Embryonic facial prominence (tissue), 1 donor: ENCODE measurements at regions not wholly inside any gene's neighbourhood (a gene's known extent, or its start where the extent isn't known, plus 50 kb on each side); places are given as distances from the start of the nearest gene placed in this dataset.

Source experiments
- DNase-seq: peaks from one replicate; pipeline ENCODE4 v3.0.0-alpha.2; 2016; ENCODE audit errors: extremely low spot score

- no peak for DNase-seq
Observed at GRCh38 chr2:128748835-128749605, 430.4 kb upstream of the HS6ST1 start.

- no peak for DNase-seq
Observed at GRCh38 chr2:128750328-128751165, 431.9 kb upstream of the HS6ST1 start.

- DNase-seq = no peak
Observed at GRCh38 chr2:128751746-128752145, 433.1 kb upstream of the HS6ST1 start.

GRCh38 chr2:128752691-128753263, 434.1 kb upstream of the HS6ST1 start:
- DNase-seq = no peak

GRCh38 chr2:128753321-128753720, 434.7 kb upstream of the HS6ST1 start:
- no peak for DNase-seq

- no peak for DNase-seq
Observed at GRCh38 chr2:128753800-128754199, 435.1 kb upstream of the HS6ST1 start.

- DNase-seq = no peak
Observed at GRCh38 chr2:128754246-128754724, 435.6 kb upstream of the HS6ST1 start.

- DNase-seq = no peak
Observed at GRCh38 chr2:128755695-128756364, 437.2 kb upstream of the HS6ST1 start.

GRCh38 chr2:128756365-128756717, 437.7 kb upstream of the HS6ST1 start:
- no peak for DNase-seq

GRCh38 chr2:128765811-128766210, 447.1 kb upstream of the HS6ST1 start:
- DNase-seq = no peak

GRCh38 chr2:128768041-128768440, 449.4 kb upstream of the HS6ST1 start:
- DNase-seq = no peak

GRCh38 chr2:128769457-128770142, 450.9 kb upstream of the HS6ST1 start:
- no peak for DNase-seq

- DNase-seq = no peak
Observed at GRCh38 chr2:128770143-128771085, 451.7 kb upstream of the HS6ST1 start.

- no peak for DNase-seq
Observed at GRCh38 chr2:128771401-128771800, 452.7 kb upstream of the HS6ST1 start.

- no peak for DNase-seq
Observed at GRCh38 chr2:128772671-128773070, 454.0 kb upstream of the HS6ST1 start.

GRCh38 chr2:128773641-128774319, 455.1 kb upstream of the HS6ST1 start:
- no peak for DNase-seq

- DNase-seq = no peak
Observed at GRCh38 chr2:128774320-128775216, 455.9 kb upstream of the HS6ST1 start.

- DNase-seq = no peak
Observed at GRCh38 chr2:128775217-128775913, 456.7 kb upstream of the HS6ST1 start.
